ENCODE measurements at regions not wholly inside any gene's neighbourhood (a gene's known extent, or its start where the extent isn't known, plus 50 kb on each side); places are given as distances from the start of the nearest gene placed in this dataset.
"Not testable (repeated sequence)": the region's sequence is repeated elsewhere in the genome, so short reads cannot be mapped to it uniquely, and the experiment has no call there.

DNA sequence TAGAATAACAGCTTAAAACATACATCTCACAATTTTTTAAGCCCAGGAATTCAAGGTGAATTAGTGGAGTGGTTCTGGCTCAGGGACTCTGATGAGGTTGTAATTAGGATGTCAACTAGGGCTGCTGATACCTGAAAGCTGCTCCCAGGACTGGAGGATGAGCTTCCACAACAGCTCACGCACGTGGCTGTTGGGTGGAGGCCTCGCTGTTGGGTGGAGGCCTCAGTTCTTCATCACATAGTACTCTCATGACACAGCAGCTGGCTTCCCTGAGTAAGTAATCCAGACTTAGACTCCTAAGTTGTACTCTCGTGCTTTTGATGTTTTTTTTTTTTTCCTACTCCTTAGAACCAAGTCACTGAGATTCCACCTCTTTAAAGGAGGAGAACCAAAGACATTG is 577.1 kb upstream of the PRR20A start:
- H3K4me3 ChIP-seq: no peak overlapping the region
- ATAC-seq (replicated peaks in 6 of 8): peak in 2 of 8 experiments; percentile 29 to 70
- no peak overlapping the region for H3K27ac ChIP-seq
- 0 to 100% (median 47%) methylated on average over 1 to 4 of the region's 4 CpGs; no CpG with 5 or more reads in 2 of the 10 experiments for WGBS, 10 experiments
- in situ Hi-C loops (cut with MboI; ENCODE audit: low pct_unique_long_range_greater_than_20kb in 2 of 9, low sequenced_read_pairs in 9 of 9, unreplicated experiment in 9 of 9): no loop called here
- no peaks in the 10 kb centered on the region for H3K4me1 ChIP-seq (replicated peaks in 1 of 2)

DNA sequence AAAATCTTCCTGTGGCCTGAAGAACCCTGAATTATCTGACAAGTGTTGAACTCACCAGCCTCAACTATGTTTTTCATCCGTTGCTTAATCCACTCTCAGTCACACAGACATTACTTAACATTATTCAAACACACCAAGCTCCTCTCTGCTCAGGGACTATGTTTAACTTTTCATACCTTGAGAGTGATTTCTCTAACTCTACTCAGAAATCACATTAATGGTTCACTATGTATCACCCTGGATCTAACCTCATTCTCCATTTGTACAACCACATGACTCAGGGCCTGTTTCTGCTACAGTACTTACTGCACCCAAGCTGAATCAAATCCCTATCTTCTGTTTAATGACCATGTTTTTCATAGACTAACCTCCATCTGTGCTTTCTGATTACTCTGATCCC is 553.7 kb upstream of the PRR20A start:
- H3K4me1 ChIP-seq (replicated peaks in 1 of 2): no peaks in the 10 kb centered on the region
- 0 to 100% (median 100%) methylated on average over 1 of the region's 1 CpG; no CpG with 5 or more reads in 5 of the 10 experiments for WGBS, 10 experiments
- ATAC-seq (replicated peaks in 6 of 8): no peak
- H3K27ac ChIP-seq: no peak overlapping the region
- H3K4me3 ChIP-seq: no peak overlapping the region
- in situ Hi-C loops (cut with MboI; ENCODE audit: low pct_unique_long_range_greater_than_20kb in 2 of 9, low sequenced_read_pairs in 9 of 9, unreplicated experiment in 9 of 9): no loop called here

DNA sequence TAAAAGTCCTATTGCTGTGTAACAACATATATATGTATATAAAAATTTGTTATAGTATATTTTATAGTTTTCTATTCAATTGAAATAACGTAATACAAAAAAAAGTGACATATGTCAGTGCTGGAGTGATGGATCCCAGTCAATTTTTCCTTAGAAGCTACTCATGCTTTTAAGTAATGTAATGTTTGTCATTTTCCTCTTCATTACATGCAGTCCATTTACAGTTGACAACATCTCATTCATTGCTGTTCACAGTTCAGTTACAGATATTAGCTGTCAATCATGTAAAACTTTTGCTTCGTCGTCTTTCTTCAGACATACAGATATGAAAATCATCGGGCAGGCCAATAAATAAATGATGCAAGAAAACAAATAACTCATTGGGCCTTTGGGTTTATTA is 525.1 kb upstream of the PRR20A start:
- H3K4me3 ChIP-seq: no peak overlapping the region
- 0 to 93% (median 57%) methylated on average over 2 to 4 of the region's 4 CpGs; no CpG with 5 or more reads in 2 of the 10 experiments for WGBS, 10 experiments
- no peak for ATAC-seq (replicated peaks in 6 of 8)
- in situ Hi-C loops (cut with MboI; ENCODE audit: low pct_unique_long_range_greater_than_20kb in 2 of 9, low sequenced_read_pairs in 9 of 9, unreplicated experiment in 9 of 9): no loop called here
- H3K27ac ChIP-seq: no peak overlapping the region
- no peaks in the 10 kb centered on the region for H3K4me1 ChIP-seq (replicated peaks in 1 of 2)

DNA sequence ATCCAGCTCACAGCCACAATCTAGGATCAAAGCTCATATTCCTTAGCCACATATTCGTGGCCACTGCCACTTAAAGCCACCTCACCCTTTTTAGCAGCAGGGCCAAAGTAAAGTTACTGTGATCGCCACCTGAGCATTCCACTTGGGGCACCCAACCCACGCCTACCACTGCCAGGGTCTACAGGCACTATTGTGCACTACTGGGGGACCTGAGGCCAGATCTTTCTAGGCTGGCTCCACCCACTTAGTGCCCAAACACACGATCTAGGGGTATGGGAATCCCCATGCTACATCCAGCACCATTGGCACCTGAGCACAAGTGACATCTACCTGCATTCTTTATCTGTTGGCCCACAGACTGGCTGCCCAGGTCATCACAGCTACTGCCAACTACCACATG is 517.9 kb upstream of the PRR20A start:
- no peak for ATAC-seq (replicated peaks in 6 of 8)
- 0 to 85% (median 59%) methylated on average over 1 to 3 of the region's 4 CpGs; no CpG with 5 or more reads in 6 of the 10 experiments for WGBS, 10 experiments
- no peak overlapping the region for H3K27ac ChIP-seq
- no peaks in the 10 kb centered on the region for H3K4me1 ChIP-seq (replicated peaks in 1 of 2)
- no peak overlapping the region for H3K4me3 ChIP-seq
- in situ Hi-C loops (cut with MboI; ENCODE audit: low pct_unique_long_range_greater_than_20kb in 2 of 9, low sequenced_read_pairs in 9 of 9, unreplicated experiment in 9 of 9): no loop called here

DNA sequence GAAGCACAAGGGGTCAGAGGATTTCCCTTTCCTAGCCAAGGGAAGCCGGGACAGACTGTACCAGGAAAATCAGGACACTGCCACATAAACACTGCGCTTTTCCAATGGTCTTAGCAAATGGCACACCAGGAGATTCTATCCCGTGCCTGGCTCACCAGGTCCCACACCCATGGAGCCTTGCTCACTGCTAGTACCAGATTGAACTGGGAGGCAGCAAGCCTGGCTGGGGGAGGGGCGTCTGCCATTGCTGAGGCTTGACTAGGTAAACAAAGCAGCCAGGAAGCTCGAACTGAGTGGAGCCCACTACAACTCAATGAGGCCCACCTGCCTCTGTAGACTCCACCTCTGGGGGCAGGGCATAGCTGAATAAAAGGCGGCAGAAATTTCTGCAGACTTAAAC is 511.8 kb upstream of the PRR20A start:
- H3K4me1 ChIP-seq (replicated peaks in 1 of 2); H3K4me3 ChIP-seq; ATAC-seq (replicated peaks in 6 of 8); in situ Hi-C loops (cut with MboI; ENCODE audit: low pct_unique_long_range_greater_than_20kb in 2 of 9, low sequenced_read_pairs in 9 of 9, unreplicated experiment in 9 of 9); H3K27ac ChIP-seq: not testable (repeated sequence)
- 0 to 93% (median 60%) methylated on average over 1 to 3 of the region's 6 CpGs; no CpG with 5 or more reads in 7 of the 10 experiments for WGBS, 10 experiments

DNA sequence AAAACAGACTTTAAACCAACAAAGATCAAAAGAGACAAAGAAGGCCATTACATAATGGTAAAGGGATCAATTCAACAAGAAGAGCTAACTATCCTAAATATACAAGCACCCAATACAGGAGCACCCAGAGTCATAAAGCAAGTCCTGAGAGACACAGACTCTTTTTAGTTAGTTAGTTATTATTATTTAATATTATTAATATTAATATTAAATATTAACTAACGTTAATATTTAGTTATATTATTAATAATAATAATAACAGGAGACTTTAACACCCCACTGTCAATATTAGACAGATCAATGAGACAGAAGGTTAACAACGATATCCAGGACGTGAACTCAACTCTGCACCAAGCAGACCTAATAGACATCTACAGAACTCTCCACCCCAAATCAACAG is 509.7 kb upstream of the PRR20A start:
- H3K4me3 ChIP-seq; H3K4me1 ChIP-seq (replicated peaks in 1 of 2); H3K27ac ChIP-seq; in situ Hi-C loops (cut with MboI; ENCODE audit: low pct_unique_long_range_greater_than_20kb in 2 of 9, low sequenced_read_pairs in 9 of 9, unreplicated experiment in 9 of 9); ATAC-seq (replicated peaks in 6 of 8): not testable (repeated sequence)
- 0 to 100% (median 57%) methylated on average over 1 to 3 of the region's 3 CpGs; no CpG with 5 or more reads in 4 of the 10 experiments for WGBS, 10 experiments

DNA sequence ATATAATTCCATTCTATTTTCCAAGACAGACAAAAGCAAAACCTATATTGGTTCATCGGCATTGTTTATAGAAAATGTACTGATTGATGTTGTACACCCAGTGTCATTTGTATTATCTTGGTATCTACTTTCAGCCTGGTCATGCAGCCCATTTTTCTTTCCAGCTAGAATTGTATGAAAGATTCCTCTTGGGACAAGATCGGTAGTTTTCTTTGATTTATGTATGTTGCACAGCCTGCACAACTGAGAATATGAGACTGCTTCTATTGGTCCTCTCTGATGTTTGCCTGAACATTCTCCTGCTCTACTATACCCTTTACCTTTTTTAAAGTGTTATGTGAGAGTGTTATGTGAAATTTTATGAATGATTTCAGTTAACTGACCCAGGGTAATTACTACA is 487.7 kb upstream of the PRR20A start:
- H3K4me1 ChIP-seq (replicated peaks in 1 of 2): no peaks in the 10 kb centered on the region
- ATAC-seq (replicated peaks in 6 of 8): peak in 4 of 8 experiments; percentile 18 to 99 (median 87)
- no peak overlapping the region for H3K4me3 ChIP-seq
- in situ Hi-C loops (cut with MboI; ENCODE audit: low pct_unique_long_range_greater_than_20kb in 2 of 9, low sequenced_read_pairs in 9 of 9, unreplicated experiment in 9 of 9): no loop called here
- 50 to 100% (median 77%) methylated on average over 1 to 2 of the region's 2 CpGs; no CpG with 5 or more reads in 1 of the 10 experiments for WGBS, 10 experiments
- H3K27ac ChIP-seq: no peak overlapping the region

DNA sequence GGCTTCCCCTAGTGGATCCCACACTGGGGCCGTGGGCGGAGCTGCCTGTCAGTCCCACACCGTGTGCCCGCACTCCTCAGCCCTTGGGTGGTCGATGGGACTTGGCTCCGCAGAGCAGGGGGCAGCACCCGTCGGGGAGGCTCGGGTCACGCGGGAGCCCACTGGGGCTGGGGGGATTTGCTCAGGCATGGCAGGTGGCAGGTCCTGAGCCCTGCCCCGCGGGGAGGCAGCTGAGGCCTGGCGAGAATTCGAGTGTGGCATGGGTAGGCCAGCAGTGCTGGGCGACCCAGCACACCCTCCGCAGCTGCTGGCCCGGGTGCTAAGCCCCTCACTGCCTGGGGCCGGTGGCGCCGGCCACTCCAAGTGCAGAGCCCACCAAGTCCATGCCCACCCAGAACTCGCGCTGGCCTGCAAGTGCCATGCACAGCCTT is 481.7 kb upstream of the PRR20A start:
- in situ Hi-C loops (cut with MboI; ENCODE audit: low pct_unique_long_range_greater_than_20kb in 2 of 9, low sequenced_read_pairs in 9 of 9, unreplicated experiment in 9 of 9): no loop called here
- H3K27ac ChIP-seq: no peak overlapping the region
- WGBS, 10 experiments: 96% methylated on average over 5 of the region's 23 CpGs; no CpG with 5 or more reads in 9 of the 10 experiments

GRCh38 chr13:56670563-56670962 is 470.2 kb upstream of the PRR20A start:
- no peak overlapping the region for H3K27ac ChIP-seq
- no peak for ATAC-seq (replicated peaks in 6 of 8)
- WGBS, 10 experiments: 0 to 100% (median 82%) methylated on average over 1 to 2 of the region's 2 CpGs; no CpG with 5 or more reads in 1 of the 10 experiments

More for the DNA sequence above, 481.7 kb upstream of the PRR20A start:
- ATAC-seq (replicated peaks in 6 of 8): no peak
- Histone ChIP-seq H3K4me3 (no peak overlapping the region), H3K4me1 (replicated peaks in 1 of 2) (no peaks in the 10 kb centered on the region)

GRCh38 chr13:56681404-56681803 is 459.3 kb upstream of the PRR20A start:
- Histone ChIP-seq H3K4me1 (replicated peaks in 1 of 2) (no peaks in the 10 kb centered on the region), H3K27ac (no peak overlapping the region), H3K4me3 (no peak overlapping the region)
- ATAC-seq (replicated peaks in 6 of 8): peak in 4 of 8 experiments; percentile 15 to 70 (median 58)
- in situ Hi-C loops (cut with MboI; ENCODE audit: low pct_unique_long_range_greater_than_20kb in 2 of 9, low sequenced_read_pairs in 9 of 9, unreplicated experiment in 9 of 9): no loop called here
- WGBS, 10 experiments: 0 to 83% (median 45%) methylated on average over 1 of the region's 1 CpG; no CpG with 5 or more reads in 3 of the 10 experiments

More at GRCh38 chr13:56670563-56670962, 470.2 kb upstream of the PRR20A start:
- H3K4me3 ChIP-seq: no peak overlapping the region
- no peaks in the 10 kb centered on the region for H3K4me1 ChIP-seq (replicated peaks in 1 of 2)
- in situ Hi-C loops (cut with MboI; ENCODE audit: low pct_unique_long_range_greater_than_20kb in 2 of 9, low sequenced_read_pairs in 9 of 9, unreplicated experiment in 9 of 9): no loop called here

- H3K4me3 ChIP-seq: no peak overlapping the region
- ATAC-seq (replicated peaks in 6 of 8): peak in 2 of 8 experiments; percentile 35 to 46
- no peak overlapping the region for H3K27ac ChIP-seq
- H3K4me1 ChIP-seq (replicated peaks in 1 of 2): no peaks in the 10 kb centered on the region
- in situ Hi-C loops (cut with MboI; ENCODE audit: low pct_unique_long_range_greater_than_20kb in 2 of 9, low sequenced_read_pairs in 9 of 9, unreplicated experiment in 9 of 9): no loop called here
- WGBS, 10 experiments: 0 to 86% (median 69%) methylated on average over 1 of the region's 1 CpG; no CpG with 5 or more reads in 2 of the 10 experiments
Observed at GRCh38 chr13:56687131-56687530, 453.6 kb upstream of the PRR20A start.

GRCh38 chr13:56697011-56697410 is 443.7 kb upstream of the PRR20A start:
- in situ Hi-C loops (cut with MboI; ENCODE audit: low pct_unique_long_range_greater_than_20kb in 2 of 9, low sequenced_read_pairs in 9 of 9, unreplicated experiment in 9 of 9): no loop called here
- 0 to 100% (median 70%) methylated on average over 1 to 3 of the region's 3 CpGs for WGBS, 10 experiments
- H3K4me3 ChIP-seq: no peak overlapping the region
- ATAC-seq (replicated peaks in 6 of 8): peak in 4 of 8 experiments; percentile 16 to 71 (median 46)
- H3K4me1 ChIP-seq (replicated peaks in 1 of 2): no peaks in the 10 kb centered on the region
- H3K27ac ChIP-seq: no peak overlapping the region

- no peak overlapping the region for H3K27ac ChIP-seq
- no peak for ATAC-seq (replicated peaks in 6 of 8)
- in situ Hi-C loops (cut with MboI; ENCODE audit: low pct_unique_long_range_greater_than_20kb in 2 of 9, low sequenced_read_pairs in 9 of 9, unreplicated experiment in 9 of 9): no loop called here
- H3K4me1 ChIP-seq (replicated peaks in 1 of 2): no peaks in the 10 kb centered on the region
- H3K4me3 ChIP-seq: no peak overlapping the region
- 0 to 100% (median 87%) methylated on average over 1 to 4 of the region's 4 CpGs for WGBS, 10 experiments
Observed at GRCh38 chr13:56700324-56700723, 440.4 kb upstream of the PRR20A start.

DNA sequence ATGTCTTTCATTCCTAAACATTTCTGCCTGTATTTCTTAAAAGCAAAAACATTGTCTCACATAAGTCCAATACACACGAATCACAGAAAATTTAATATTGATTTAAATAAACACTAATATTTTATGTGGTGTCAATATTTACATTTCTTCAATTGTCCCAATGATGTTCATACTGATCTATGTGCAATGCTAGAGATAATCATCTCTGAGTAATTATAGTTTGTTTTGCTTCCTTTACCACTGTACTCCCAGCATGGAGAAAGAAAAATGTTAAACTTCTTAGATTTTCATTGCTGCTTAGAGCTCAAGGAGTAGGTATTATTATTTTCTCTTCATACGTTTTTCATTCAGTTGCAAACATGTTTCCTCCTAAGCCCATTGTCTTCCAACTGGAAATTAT is 434.2 kb upstream of the PRR20A start:
- WGBS, 10 experiments: 0 to 89% (median 53%) methylated on average over 1 to 2 of the region's 2 CpGs
- no peaks in the 10 kb centered on the region for H3K4me1 ChIP-seq (replicated peaks in 1 of 2)
- no peak overlapping the region for H3K27ac ChIP-seq
- no peak for ATAC-seq (replicated peaks in 6 of 8)
- H3K4me3 ChIP-seq: no peak overlapping the region
- in situ Hi-C loops (cut with MboI; ENCODE audit: low pct_unique_long_range_greater_than_20kb in 2 of 9, low sequenced_read_pairs in 9 of 9, unreplicated experiment in 9 of 9): no loop called here

All from motor neuron (in vitro differentiated cells).